Fibroblast of pulmonary artery (primary cell): ENCODE measurements at regions not wholly inside any gene's neighbourhood (a gene's known extent, or its start where the extent isn't known, plus 50 kb on each side); places are given as distances from the start of the nearest gene placed in this dataset.

Source experiments
- DNase-seq: peaks from one replicate; pipeline ENCODE4 v3.0.0-alpha.2; 2010; ENCODE audit warnings: low read depth
- H3K4me3 ChIP-seq: replicated peaks from 2 replicates; pipeline ENCODE4 v1.5.1; 2011; ENCODE audit warnings: low read depth, mild to moderate bottlenecking, control low read depth, low read length, moderate library complexity
- CTCF ChIP-seq: IDR thresholded peaks from 2 replicates; pipeline ENCODE4 v1.5.1; 2011; ENCODE audit warnings: mild to moderate bottlenecking, control low read depth, low read length, inconsistent platforms; ENCODE audit errors: missing control alignments

- no peak for DNase-seq
- no peak for TF ChIP-seq CTCF
- H3K4me3 ChIP-seq = no peak overlapping the region
Measured at GRCh38 chr2:12663306-12664037, 53.3 kb upstream of the TRIB2 start.

DNA sequence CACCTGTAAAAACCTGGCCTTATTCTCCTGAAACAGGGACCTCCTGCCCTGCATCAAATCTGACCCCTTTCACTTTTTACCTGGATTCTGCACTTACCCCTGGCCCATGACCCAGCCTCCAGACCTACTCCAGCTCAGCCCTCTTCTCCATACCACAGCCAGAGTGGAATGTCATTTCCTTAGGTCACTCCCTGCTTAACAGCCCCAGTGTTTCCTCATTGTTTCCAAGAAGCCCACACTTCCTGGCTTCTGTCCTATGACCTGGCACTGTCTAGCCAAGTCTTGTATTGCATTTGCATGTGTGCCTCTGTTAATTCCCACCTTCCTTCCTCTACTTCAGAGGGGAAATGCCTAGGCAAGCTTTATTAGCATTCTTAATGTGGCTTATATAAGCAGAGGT, 51.4 kb upstream of the TRIB2 start:
- TF ChIP-seq CTCF = no peak
- H3K4me3 ChIP-seq = no peak overlapping the region
- DNase-seq = peak; percentile 58

DNA sequence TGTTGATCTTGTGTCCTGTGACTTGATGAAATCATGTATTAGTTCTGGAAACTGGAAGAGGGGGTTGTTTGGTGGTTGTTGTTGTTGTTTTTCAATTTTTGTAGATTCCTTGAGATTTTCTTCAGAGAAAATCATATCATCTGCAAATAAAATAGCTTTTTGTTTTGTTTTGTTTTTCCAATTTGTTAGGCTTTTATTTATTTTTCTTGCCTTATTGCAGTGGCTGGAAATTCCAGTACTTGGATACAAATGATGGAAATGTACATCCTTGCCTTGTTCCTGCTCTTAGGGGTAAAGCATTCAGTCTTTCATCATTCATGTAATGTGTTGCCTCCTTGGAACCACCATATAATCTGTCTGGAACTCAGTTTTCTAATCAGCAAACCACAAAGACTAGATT, 50.3 kb upstream of the TRIB2 start:
- no peak overlapping the region for H3K4me3 ChIP-seq
- DNase-seq = no peak
- TF ChIP-seq CTCF = no peak
